Effector memory CD8-positive, alpha-beta T cell (primary cell): ENCODE measurements at regions not wholly inside any gene's neighbourhood (a gene's known extent, or its start where the extent isn't known, plus 50 kb on each side); places are given as distances from the start of the nearest gene placed in this dataset.
"Not testable (repeated sequence)": the region's sequence is repeated elsewhere in the genome, so short reads cannot be mapped to it uniquely, and the experiment has no call there.

Experiments
- ATAC-seq: fragments of 150-1000 bp; cut with Tn5 transposase; replicated peaks from 2 replicates; pipeline ENCODE4 v1.10.0; 2021; ENCODE audit warnings: mild to moderate bottlenecking, moderate library complexity
- DNase-seq, 3 experiments: peaks; one replicate each; pipeline ENCODE4 v3.0.0; 2021
- H3K27ac Mint-ChIP-seq, 2 donors: one replicate each; pipeline ENCODE4 v1.8.0; 2022; ENCODE audit warnings: mild to moderate bottlenecking in 2 of 2, mixed read lengths in 2 of 2, moderate library complexity in 2 of 2
- H3K27me3 Mint-ChIP-seq, 2 donors: one replicate each; pipeline ENCODE4 v1.8.0; 2022; ENCODE audit warnings: mixed read lengths in 2 of 2
- H3K36me3 Mint-ChIP-seq: one replicate; pipeline ENCODE4 v1.8.0; 2022; ENCODE audit warnings: mild to moderate bottlenecking, moderate library complexity, mixed read lengths; ENCODE audit not compliant: insufficient read depth
- H3K4me1 Mint-ChIP-seq, 2 donors: one replicate each; pipeline ENCODE4 v1.8.0; 2022; ENCODE audit warnings: low read depth in 2 of 2, mixed read lengths in 2 of 2
- H3K4me3 Mint-ChIP-seq, 2 donors: one replicate each; pipeline ENCODE4 v1.8.0; 2022; ENCODE audit warnings: mild to moderate bottlenecking in 2 of 2, mixed read lengths in 2 of 2, moderate library complexity in 2 of 2
- H3K9me3 Mint-ChIP-seq, 2 donors: one replicate each; pipeline ENCODE4 v1.8.0; 2022; ENCODE audit warnings: mixed read lengths in 2 of 2

GRCh38 chr3:106421426-106421825 lies 552.6 kb upstream of the CBLB start:
- no peak for ATAC-seq
- Mint-ChIP-seq H3K36me3 (no peaks in the 10 kb centered on the region), H3K27me3 (no peaks in the 10 kb centered on the region), H3K9me3 (no peaks in the 10 kb centered on the region), H3K4me3 (no peak overlapping the region), H3K27ac (no peak overlapping the region), H3K4me1 (peaks cover 4 to 11% of the 10 kb centered on the region in 2 donors)
- DNase-seq: no peak

GRCh38 chr3:106421909-106422308 lies 553.1 kb upstream of the CBLB start:
- Mint-ChIP-seq H3K4me3 (no peak overlapping the region), H3K4me1 (peaks cover 4 to 11% of the 10 kb centered on the region in 2 donors), H3K36me3 (no peaks in the 10 kb centered on the region), H3K27me3 (no peaks in the 10 kb centered on the region), H3K9me3 (no peaks in the 10 kb centered on the region), H3K27ac (no peak overlapping the region)
- no peak for DNase-seq
- ATAC-seq: no peak

GRCh38 chr3:106423321-106424225 lies 554.8 kb upstream of the CBLB start:
- ATAC-seq (no peak), DNase-seq (no peak)
- H3K4me1 Mint-ChIP-seq: peaks cover 4 to 11% of the 10 kb centered on the region in 2 donors
- H3K36me3 Mint-ChIP-seq: no peaks in the 10 kb centered on the region
- H3K27me3 Mint-ChIP-seq: no peaks in the 10 kb centered on the region
- H3K9me3 Mint-ChIP-seq: no peaks in the 10 kb centered on the region
- H3K4me3 Mint-ChIP-seq: no peak overlapping the region
- H3K27ac Mint-ChIP-seq: no peak overlapping the region

GRCh38 chr3:106425026-106425425 lies 556.2 kb upstream of the CBLB start:
- DNase-seq (no peak), ATAC-seq (no peak)
- peaks cover 0 to 2% of the 10 kb centered on the region in 2 donors for H3K9me3 Mint-ChIP-seq
- peak overlapping the region in 1 of 2 donors; percentile 2 for H3K4me3 Mint-ChIP-seq
- no peaks in the 10 kb centered on the region for H3K36me3 Mint-ChIP-seq
- H3K27ac Mint-ChIP-seq: no peak overlapping the region
- no peaks in the 10 kb centered on the region for H3K27me3 Mint-ChIP-seq
- H3K4me1 Mint-ChIP-seq: peaks cover 4 to 11% of the 10 kb centered on the region in 2 donors

- no peak for DNase-seq
- no peaks in the 10 kb centered on the region for H3K36me3 Mint-ChIP-seq
- H3K9me3 Mint-ChIP-seq: peaks cover 0 to 2% of the 10 kb centered on the region in 2 donors
- H3K4me3 Mint-ChIP-seq: no peak overlapping the region
- peak overlapping the region in 1 of 2 donors; percentile 3 for H3K27ac Mint-ChIP-seq
- no peaks in the 10 kb centered on the region for H3K27me3 Mint-ChIP-seq
- no peak for ATAC-seq
- peaks cover 4 to 11% of the 10 kb centered on the region in 2 donors for H3K4me1 Mint-ChIP-seq
These were observed 557.1 kb upstream of the CBLB start for GRCh38 chr3:106425916-106426315.

GRCh38 chr3:106428565-106428994 lies 559.8 kb upstream of the CBLB start:
- Mint-ChIP-seq H3K27ac (no peak overlapping the region), H3K36me3 (no peaks in the 10 kb centered on the region)

GRCh38 chr3:106431721-106432120 lies 562.9 kb upstream of the CBLB start:
- DNase-seq (no peak), ATAC-seq (no peak)
- Mint-ChIP-seq H3K4me1 (peaks cover 4 to 9% of the 10 kb centered on the region in 2 donors), H3K27me3 (no peaks in the 10 kb centered on the region), H3K9me3 (peaks cover 0 to 2% of the 10 kb centered on the region in 2 donors), H3K27ac (no peak overlapping the region), H3K4me3 (no peak overlapping the region), H3K36me3 (no peaks in the 10 kb centered on the region)

More at GRCh38 chr3:106428565-106428994, 559.8 kb upstream of the CBLB start:
- DNase-seq (no peak), ATAC-seq (no peak)
- Mint-ChIP-seq H3K27me3 (no peaks in the 10 kb centered on the region), H3K9me3 (peaks cover 0 to 2% of the 10 kb centered on the region in 2 donors), H3K4me3 (no peak overlapping the region), H3K4me1 (peaks cover 4 to 11% of the 10 kb centered on the region in 2 donors)

GRCh38 chr3:106435899-106436453 lies 567.2 kb upstream of the CBLB start:
- Mint-ChIP-seq H3K36me3 (no peaks in the 10 kb centered on the region), H3K9me3 (no peaks in the 10 kb centered on the region), H3K4me3 (no peak overlapping the region), H3K27ac (no peak overlapping the region), H3K4me1 (peaks cover 4 to 9% of the 10 kb centered on the region in 2 donors), H3K27me3 (no peaks in the 10 kb centered on the region)
- DNase-seq (no peak), ATAC-seq (no peak)

- Mint-ChIP-seq H3K4me1 (peaks cover 4 to 9% of the 10 kb centered on the region in 2 donors), H3K4me3 (no peak overlapping the region), H3K27ac (no peak overlapping the region), H3K9me3 (no peaks in the 10 kb centered on the region), H3K36me3 (no peaks in the 10 kb centered on the region), H3K27me3 (no peaks in the 10 kb centered on the region)
- DNase-seq (no peak), ATAC-seq (no peak)
These were observed 570.1 kb upstream of the CBLB start for GRCh38 chr3:106438887-106439286.

GRCh38 chr3:106440672-106441071 lies 571.9 kb upstream of the CBLB start:
- no peaks in the 10 kb centered on the region for H3K36me3 Mint-ChIP-seq
- no peak for ATAC-seq
- no peaks in the 10 kb centered on the region for H3K27me3 Mint-ChIP-seq
- no peak overlapping the region for H3K27ac Mint-ChIP-seq
- H3K4me1 Mint-ChIP-seq: peaks cover under 1 to 3% of the 10 kb centered on the region in 2 donors
- H3K4me3 Mint-ChIP-seq: no peak overlapping the region
- no peaks in the 10 kb centered on the region for H3K9me3 Mint-ChIP-seq
- no peak for DNase-seq

GRCh38 chr3:106446271-106446670 lies 577.5 kb upstream of the CBLB start:
- Mint-ChIP-seq H3K36me3 (no peaks in the 10 kb centered on the region), H3K9me3 (peaks cover 4 to 8% of the 10 kb centered on the region in 2 donors), H3K27ac (no peak overlapping the region), H3K4me1 (no peaks in the 10 kb centered on the region), H3K4me3 (no peak overlapping the region), H3K27me3 (no peaks in the 10 kb centered on the region)
- ATAC-seq: no peak
- DNase-seq: no peak

- H3K9me3 Mint-ChIP-seq: peaks cover 4 to 8% of the 10 kb centered on the region in 2 donors
- H3K4me1 Mint-ChIP-seq: no peaks in the 10 kb centered on the region
- no peak overlapping the region for H3K27ac Mint-ChIP-seq
- DNase-seq (no peak), ATAC-seq (no peak)
- no peaks in the 10 kb centered on the region for H3K27me3 Mint-ChIP-seq
- no peaks in the 10 kb centered on the region for H3K36me3 Mint-ChIP-seq
- no peak overlapping the region for H3K4me3 Mint-ChIP-seq
These were observed 579.0 kb upstream of the CBLB start for GRCh38 chr3:106447723-106448301.

GRCh38 chr3:106448372-106448966 lies 579.7 kb upstream of the CBLB start:
- H3K27ac Mint-ChIP-seq, H3K4me1 Mint-ChIP-seq, H3K36me3 Mint-ChIP-seq, DNase-seq, H3K9me3 Mint-ChIP-seq, H3K4me3 Mint-ChIP-seq, H3K27me3 Mint-ChIP-seq, ATAC-seq: not testable (repeated sequence)
